ENCODE measurements at regions not wholly inside any gene's neighbourhood (a gene's known extent, or its start where the extent isn't known, plus 50 kb on each side); places are given as distances from the start of the nearest gene placed in this dataset.
A peak's percentile ranks its signal among the peaks of the same experiment; 100 is the strongest.
"Not testable (repeated sequence)": the region's sequence is repeated elsewhere in the genome, so short reads cannot be mapped to it uniquely, and the experiment has no call there.

DNA sequence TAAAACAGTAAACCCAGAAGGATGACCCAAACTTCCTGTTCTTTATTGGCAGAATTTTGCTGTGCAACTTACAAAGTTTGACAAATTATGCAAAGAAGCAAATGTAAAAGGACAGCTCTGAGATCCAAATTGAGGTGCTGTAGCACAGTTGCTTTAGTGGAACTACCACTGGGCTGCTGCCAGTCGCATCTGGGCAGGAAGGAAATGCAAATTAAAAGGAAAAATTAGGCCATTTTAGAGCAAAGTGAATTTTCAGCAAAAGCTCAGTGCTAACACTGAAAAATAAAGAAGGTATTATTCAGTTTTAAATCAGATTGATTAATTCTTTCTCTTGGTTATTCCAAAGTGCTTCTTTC is 104.5 kb downstream of the ZMAT3 start:
- no peak for DNase-seq

DNA sequence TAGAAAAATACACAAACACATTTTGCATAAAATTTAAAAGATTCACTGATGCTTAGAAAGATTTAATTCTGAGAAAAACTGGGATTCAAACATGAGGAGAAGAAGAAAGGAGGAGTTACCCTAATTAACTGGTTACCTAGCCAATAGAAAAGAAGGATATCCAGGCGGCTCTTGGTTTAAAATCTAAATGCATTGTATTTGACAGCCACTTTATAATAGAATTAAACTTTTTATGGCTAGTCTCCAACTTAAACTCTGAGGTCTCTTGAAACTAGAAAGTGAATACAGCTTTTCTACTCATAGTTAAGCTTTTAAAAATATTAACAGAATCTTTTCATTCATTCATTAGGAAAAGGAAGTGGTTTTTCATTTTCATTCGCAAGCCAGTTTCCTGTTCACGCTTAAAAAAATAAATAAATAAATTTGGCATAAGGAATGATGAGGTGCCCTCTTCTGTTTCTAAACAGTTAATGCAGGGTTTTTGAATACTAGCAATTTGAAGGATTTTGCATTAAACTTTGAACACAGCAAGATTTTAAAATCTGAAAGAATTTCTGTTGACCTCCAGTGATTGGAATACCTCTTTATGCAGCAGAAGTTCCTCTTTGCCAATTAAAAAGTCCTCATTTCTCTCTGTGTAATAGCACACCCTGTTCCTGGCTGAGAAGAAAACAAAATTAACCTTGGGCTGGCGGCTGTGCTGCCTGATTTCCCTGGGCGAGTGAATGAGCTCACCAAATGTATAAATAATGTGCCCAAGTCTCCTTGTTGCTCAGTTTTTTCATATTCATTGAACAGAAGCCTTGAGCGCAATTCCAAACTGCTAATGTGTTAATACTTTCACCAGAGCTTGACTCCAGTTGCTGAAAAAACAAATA is 105.1 kb downstream of the ZMAT3 start:
- peak in 1 of 2 experiments; percentile 63 for DNase-seq

DNA sequence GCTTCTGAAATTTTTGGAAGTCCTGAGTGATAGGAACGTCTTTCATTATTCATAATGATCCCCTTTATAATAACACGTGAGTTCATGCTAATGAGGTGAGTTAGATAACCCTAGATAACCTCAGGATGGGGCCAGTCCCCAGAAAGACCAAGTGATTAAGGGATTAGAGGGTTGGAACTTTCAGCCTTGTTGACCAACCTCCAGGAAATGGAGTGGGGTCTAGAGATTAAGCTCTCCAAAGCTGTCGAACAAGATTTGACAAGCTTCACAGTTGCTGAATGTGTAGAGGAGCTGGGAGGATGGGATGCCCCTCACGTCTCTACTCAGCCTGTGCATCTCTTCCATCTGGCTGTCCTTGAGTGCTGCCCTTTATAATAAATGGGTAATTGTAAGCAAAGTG is 107.1 kb downstream of the ZMAT3 start:
- no peak for DNase-seq

DNA sequence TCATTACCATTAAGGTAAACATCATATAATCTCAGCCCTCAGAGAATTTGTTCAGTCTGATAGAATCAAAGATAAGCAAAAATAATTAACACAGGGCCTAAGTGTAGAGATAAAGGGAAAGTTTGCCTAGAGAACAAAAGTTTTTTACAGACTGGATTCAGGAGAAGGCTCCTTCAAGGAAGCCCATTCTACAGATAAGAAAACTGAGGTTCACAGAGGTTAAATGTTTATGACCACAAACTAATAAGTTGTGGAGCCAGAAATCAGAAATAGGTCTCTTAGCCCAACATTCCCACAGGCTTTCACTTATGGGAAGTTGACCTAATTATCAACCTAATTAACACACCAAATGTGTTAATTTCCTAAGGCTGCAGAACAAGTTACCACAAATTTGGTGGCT is 110.7 kb downstream of the ZMAT3 start:
- no peak for DNase-seq

DNA sequence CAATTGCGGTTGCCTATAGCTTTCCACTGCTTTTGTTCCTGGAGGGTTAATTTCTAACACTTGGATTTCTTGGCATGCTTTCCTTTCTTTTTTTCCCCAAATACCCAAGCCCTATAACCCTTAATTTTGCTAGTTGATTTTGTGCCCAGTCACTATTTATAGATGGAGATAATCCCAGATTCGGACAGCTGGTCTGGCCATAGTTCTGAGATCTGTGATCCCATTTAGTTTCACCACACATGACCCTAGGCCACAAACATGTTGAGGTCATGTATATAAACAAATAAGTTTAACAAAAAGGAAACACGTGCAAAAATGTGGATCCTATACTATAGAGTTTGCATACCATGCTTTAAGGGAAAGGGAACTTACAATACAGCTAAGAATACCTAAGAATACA is 111.4 kb downstream of the ZMAT3 start:
- no peak for DNase-seq

DNA sequence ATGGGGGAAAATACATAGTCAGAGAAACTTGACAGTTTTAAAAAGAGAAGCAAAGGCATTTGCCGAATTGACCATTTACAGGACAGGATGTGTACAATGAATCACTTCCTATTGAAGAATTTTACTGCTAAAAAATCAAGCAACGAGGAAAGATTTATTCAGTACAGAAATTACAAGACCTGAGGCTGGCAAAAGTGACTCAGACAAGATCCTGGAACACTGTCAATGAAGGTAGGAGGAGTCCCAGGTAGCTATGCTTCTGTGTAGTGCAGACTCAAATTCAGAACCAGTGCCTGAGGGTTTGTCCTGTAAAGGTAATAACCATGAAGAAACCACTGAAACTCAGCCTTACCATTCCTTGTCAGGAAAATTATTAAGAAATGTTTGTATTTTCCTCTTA is 120.9 kb downstream of the ZMAT3 start:
- no peak for DNase-seq

DNA sequence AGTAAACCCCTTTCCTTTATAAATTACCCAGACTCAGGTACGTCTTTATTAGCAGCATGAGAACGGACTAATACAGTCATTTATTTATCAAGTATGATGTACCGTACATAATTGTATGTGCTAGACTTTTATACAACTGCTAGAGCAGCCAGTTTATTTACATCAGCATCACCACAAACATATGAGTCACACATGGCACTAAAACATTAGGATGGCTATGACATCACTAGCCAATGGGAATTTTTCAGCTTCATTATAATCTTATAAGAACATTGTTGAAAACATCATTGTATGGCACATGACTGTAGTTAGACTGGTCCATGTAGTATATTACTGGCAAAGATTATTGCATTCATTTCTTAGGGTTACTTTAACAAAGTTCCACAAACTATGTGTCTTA is 121.7 kb downstream of the ZMAT3 start:
- DNase-seq, result no peak

DNA sequence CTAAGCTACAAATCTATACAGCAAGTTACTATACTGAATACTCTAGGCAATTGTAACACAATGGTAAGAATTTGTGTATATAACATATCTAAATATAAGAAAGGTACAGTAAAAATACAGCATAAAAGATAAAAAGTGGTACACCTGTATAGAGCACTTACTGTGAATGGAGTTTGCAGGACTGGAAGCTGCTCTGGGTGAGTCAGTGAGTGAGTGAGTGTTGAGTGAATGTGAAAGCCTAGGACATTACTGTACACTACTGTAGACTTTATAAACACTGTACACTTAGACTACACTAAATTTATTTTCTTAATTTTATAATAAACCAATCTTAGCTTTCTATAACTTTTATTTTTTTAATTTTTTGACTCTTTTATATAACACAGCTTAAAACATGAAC is 123.1 kb downstream of the ZMAT3 start:
- no peak for DNase-seq

DNA sequence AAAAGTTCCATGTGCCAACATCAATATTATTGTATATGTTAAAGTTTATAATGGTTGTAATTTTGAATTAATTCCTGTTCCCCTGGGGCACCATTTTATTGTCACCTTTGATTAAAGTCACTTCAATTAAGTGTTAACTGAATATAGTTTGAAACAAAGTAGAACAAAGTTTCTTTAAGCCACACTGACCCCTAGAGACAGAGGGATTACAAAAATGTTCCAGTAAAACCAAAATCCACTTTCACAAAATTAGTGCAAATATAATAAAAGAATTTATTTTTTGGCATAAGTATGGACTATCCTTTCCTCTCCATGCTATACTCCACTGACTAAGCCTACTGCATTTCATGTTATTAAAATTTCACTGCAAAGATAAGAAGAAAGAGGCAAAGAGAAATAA is 123.9 kb downstream of the ZMAT3 start:
- peak in 1 of 2 experiments; percentile 31 for DNase-seq

DNA sequence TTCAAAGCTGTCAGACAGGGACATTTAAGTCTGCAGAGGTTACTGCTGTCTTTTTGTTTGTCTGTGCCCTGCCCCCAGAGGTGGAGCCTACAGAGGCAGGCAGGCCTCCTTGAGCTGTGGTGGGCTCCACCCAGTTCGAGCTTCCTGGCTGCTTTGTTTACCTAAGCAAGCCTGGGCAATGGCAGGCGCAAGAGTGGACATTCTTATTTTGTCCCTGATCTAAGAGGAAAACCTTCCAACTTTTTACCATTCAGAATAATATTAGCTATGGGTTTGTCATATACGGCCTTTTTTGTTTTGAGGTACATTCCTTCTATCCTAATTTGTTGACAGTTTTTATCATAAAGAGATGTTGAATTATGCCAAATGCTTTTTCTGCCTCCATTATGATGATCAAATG is 129.3 kb downstream of the ZMAT3 start:
- DNase-seq, result not testable (repeated sequence)

DNA sequence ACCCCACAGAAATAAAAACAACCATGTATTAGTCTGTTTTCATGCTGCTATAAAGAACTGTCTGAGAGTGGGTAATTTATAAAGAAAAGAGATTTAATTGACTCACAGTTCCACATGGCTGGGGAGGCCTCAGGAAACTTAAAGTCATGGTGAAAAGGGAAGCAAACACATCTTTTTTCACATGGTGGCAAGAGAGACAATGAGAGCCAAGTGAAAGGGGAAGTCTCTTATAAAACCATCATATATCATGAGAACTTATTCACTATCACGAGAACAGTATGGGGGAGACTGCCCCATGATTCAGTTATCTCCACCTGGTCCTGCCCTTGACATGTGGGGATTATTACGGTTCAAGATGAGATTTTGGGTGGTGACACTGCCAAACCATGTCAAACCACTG is 141.5 kb downstream of the ZMAT3 start:
- DNase-seq, result no peak

DNA sequence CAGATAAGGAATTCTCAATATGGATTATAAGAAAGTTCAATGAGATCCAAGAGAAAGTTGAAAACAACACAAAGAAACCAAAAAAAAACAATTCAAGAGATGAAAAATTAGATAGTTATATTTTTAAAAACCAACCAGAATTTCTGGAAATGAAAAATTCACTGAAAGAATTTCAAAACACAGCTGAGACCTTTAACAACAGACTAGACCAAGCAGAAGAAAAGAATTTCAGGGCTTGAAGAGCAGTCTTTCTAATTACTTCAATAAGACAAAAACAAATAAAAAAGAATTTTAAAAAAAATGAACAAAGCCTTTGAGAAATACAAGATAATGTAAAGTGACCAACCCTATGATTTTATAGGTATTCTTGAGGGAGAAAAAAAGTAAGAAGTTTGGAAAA is 155.4 kb downstream of the ZMAT3 start:
- DNase-seq, result no peak

DNA sequence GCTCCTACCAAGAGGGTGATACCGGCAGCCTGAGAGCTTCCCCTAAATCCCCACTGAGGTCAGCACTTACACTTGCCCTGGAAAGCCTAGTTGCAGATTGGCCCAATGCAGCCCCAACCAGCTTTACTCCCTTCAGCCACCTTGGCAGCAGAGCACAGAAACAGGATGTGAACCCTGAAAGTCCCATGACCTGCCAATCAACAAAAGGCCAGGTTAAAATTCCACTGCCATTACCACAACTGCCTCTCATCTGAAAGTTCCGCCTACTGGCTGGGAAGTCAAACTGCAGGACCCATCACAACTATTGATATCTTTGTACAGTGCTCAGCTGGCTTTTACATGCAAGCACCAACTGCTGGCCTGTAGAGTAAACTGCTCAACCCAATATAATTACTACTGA is 156.2 kb downstream of the ZMAT3 start:
- DNase-seq, result no peak

DNA sequence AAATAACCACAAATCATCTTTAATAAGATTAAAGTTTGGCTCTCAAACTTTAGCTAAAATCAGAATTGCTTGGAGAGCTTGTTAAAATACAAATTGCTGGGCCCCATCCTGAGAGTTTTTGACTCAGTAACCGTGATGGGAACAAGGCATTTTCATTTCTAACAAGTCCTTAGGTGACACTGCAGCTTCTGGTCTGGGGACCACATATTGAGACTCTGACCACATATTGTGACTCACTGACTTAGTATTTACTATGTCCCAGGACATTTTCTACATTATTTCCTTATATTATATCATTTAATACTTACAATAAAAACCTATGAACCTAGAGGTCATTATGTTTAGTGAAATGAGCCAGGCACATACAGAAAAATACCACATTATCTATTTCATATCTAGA is 164.5 kb downstream of the ZMAT3 start:
- no peak for DNase-seq

DNA sequence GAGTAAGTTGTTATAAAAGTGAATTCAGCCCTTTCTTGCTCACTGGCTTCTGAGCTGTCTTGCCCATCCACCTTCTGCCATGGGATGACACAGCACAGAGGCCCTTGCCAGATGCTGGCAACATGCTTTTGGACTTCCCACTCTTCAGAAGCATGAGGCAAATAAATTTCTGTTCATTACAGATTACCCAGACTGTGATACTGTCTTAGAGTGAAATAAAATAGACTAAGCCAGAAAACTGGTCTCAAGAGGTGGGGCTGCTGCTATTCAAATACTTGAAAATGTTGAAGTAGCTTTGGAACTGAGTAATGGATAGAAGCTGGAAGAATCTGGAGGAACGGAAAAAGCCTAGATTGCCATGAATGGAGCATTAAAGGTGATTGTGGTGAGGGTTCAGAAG is 170.4 kb downstream of the ZMAT3 start:
- peak in 1 of 2 experiments; percentile 34 for DNase-seq

DNA sequence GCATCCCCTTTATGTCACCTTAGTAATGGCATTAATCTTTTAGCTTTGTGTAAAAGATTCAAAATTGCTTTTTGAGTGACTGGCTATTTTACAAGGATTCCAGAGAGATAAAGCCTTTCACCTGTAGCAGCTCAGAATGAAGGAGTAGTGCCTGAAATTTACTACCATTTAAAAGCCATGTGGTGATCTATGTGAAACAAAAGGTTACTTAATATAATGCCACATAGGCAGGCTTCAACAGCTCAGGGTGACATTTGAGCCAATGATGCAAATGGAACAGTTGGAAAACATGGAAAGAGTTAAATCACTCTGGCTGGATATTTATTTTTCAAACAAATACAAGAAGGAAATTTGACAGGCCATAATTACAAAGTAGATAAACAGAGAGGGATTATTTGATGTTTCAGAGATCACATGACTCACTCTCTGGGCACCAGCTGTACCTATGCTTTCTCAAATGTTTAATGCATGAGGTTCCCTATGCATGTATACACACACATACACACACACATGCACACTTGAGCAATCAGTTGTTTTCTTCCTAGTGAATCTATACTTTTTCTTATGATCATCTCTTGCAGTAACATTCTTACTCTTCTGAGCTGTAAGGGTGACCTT is 171.5 kb downstream of the ZMAT3 start:
- DNase-seq, result no peak

DNA sequence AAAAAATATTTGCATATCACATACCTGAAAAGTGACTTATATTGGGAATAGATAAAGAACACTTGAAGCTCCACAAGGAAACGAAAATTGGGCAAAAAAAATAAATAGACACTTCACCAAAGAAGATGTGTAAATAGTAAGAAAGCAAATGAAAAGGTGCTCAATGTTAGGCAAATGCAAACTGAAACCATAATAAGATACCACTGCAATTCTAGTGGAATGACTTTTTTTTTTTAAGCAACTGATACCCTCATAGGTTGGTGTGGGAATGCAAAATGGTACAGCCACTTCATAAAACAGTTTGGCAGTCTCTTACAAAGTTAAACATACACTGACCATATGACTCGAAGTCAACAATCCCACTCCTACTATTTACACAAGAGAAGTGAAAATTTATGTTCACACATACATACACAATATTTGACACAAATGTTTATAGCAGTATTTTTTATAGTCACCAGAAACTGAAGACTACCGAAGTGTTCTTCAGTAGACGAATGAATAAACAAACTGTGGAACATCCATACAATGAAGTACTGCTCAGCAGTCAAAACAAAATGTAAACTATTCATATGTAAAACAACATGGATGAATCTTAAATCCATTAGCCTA is 176.3 kb downstream of the ZMAT3 start:
- DNase-seq, result no peak
